PC-3 (cell line): ENCODE measurements at regions not wholly inside any gene's neighbourhood (a gene's known extent, or its start where the extent isn't known, plus 50 kb on each side); places are given as distances from the start of the nearest gene placed in this dataset.

Source experiments
- CTCF ChIP-seq: fragments of 300-600 bp; sonication (generic); conservative IDR thresholded peaks from 2 replicates; pipeline ENCODE4 v1.5.1; 2017; ENCODE audit warnings: antibody characterized with exemption, low read depth, mild to moderate bottlenecking, low read length
- EZH2 ChIP-seq: fragments of 300-600 bp; sonication (generic); IDR thresholded peaks from one replicate; pipeline ENCODE4 v1.6.1; 2017; ENCODE audit warnings: antibody characterized with exemption, mild to moderate bottlenecking, low read length; ENCODE audit not compliant: unreplicated experiment
- EZH2phosphoT487 ChIP-seq: fragments of 300-600 bp; sonication (generic); IDR thresholded peaks from 2 replicates; pipeline ENCODE4 v1.6.1; 2018; ENCODE audit warnings: mild to moderate bottlenecking, antibody characterized with exemption, low read length, borderline replicate concordance

DNA sequence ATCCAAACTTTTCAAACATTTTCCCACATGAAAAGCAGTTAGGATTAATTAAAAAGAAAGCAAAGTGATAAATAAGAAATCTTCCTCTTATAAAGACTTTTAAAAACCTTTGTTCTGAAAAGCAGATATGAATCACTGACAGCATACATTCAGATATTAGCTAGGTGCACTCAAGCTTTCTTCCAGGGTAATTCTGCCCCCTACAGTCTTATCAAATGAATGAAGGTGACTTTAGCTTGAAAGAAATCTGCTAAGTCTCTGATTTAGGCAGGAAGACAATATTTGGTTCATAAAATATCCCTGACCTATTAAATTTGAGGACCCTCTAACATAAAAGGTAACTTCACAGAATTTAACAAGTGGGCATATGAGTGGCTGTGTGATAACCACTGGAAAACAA, 209.1 kb upstream of the FAM47A start:
- TF ChIP-seq CTCF (no peak; the same call in 1 of the 2 replicates), EZH2 (no peak), EZH2phosphoT487 (no peak)
